ENCODE measurements at regions not wholly inside any gene's neighbourhood (a gene's known extent, or its start where the extent isn't known, plus 50 kb on each side); places are given as distances from the start of the nearest gene placed in this dataset.

DNA sequence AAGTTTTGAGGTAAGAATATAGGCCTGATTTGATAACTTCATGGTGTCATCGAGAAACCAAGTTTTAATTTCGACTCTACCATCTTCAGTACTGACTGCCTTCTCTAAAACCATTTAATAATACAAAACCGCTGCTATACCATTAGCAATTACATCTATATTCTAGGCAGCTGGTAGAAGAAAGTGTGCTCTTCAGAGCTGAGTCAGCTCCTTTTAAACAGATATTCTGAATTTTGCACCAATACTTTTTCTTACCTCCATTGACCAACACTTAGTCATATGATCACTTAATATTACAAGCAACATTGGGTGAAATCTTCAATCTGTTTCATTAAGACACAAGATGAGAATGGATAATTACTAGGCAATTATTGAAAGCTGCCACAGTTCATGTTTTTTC is 1667.8 kb downstream of the PCDH9 start:
- 88 to 94% (median 92%) methylated on average over 3 of the region's 3 CpGs for WGBS, 3 donors
- H3K4me3 ChIP-seq = no peak overlapping the region
- TF ChIP-seq, protein P1, sequence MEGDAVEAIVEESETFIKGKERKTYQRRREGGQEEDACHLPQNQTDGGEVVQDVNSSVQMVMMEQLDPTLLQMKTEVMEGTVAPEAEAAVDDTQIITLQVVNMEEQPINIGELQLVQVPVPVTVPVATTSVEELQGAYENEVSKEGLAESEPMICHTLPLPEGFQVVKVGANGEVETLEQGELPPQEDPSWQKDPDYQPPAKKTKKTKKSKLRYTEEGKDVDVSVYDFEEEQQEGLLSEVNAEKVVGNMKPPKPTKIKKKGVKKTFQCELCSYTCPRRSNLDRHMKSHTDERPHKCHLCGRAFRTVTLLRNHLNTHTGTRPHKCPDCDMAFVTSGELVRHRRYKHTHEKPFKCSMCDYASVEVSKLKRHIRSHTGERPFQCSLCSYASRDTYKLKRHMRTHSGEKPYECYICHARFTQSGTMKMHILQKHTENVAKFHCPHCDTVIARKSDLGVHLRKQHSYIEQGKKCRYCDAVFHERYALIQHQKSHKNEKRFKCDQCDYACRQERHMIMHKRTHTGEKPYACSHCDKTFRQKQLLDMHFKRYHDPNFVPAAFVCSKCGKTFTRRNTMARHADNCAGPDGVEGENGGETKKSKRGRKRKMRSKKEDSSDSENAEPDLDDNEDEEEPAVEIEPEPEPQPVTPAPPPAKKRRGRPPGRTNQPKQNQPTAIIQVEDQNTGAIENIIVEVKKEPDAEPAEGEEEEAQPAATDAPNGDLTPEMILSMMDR (IDR thresholded peaks at IDR 0.05) = no peak
- TF ChIP-seq POLR2A (IDR thresholded peaks at IDR 0.05) (no peak), EP300 (IDR thresholded peaks at IDR 0.05) (no peak)
- no peaks in the 10 kb centered on the region for H3K9me3 ChIP-seq
- no peaks in the 10 kb centered on the region for H3K4me1 ChIP-seq (ENCODE audit: insufficient read depth)
- no peaks in the 10 kb centered on the region for H3K36me3 ChIP-seq
- H3K27ac ChIP-seq = no peak overlapping the region
- intact Hi-C loops (cut with DNase I) = no loop called here
- no peaks in the 10 kb centered on the region for H3K27me3 ChIP-seq
- no peak for DNase-seq

DNA sequence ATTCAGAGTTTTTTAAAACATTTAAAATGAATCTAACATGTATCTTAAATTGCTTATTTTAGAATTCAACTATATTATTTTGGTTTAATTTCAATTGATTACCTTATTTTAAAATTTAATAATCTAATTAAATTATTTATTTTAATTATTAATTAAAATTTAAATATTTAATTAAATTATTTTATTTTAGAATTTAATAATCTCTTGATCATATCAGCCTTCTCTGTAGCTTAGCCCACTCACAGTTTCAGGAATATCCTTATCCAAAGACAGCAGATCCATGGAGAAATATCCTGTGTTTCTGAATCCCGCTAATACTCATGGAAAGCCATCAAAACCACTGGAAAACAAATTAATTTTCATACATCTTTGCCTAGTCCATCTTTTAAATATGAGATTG is 1669.2 kb downstream of the PCDH9 start:
- TF ChIP-seq EP300 (IDR thresholded peaks at IDR 0.05) (no peak), POLR2A (IDR thresholded peaks at IDR 0.05) (no peak)
- TF ChIP-seq, protein P1 (IDR thresholded peaks at IDR 0.05) = no peak
- Histone ChIP-seq H3K9me3 (no peaks in the 10 kb centered on the region), H3K27ac (no peak overlapping the region), H3K27me3 (no peaks in the 10 kb centered on the region), H3K4me3 (no peak overlapping the region), H3K36me3 (no peaks in the 10 kb centered on the region), H3K4me1 (ENCODE audit: insufficient read depth) (no peaks in the 10 kb centered on the region)
- no peak for DNase-seq
- 92 to 94% (median 93%) methylated on average over 1 of the region's 1 CpG for WGBS, 3 donors
- intact Hi-C loops (cut with DNase I) = no loop called here

DNA sequence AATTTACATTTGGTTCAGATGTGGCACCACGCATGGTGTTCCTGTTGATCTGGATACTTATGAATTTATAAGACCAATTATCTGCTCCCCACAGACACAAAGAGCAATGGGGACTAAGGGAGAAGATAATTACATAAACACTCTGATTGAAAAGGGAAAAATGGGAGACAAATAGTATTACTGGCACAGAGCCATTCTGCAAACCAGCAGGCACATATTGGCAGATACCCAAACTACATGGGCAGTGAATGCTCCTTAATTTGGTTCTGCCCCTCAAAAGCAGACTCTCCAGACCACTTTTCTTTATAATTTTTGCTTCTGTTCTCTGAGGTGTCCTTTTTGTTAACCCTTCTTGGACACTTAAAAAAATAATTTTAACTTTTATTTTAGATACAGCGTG is 1674.2 kb downstream of the PCDH9 start:
- intact Hi-C loops (cut with DNase I) = no loop called here
- 90 to 97% (median 90%) methylated on average over 2 of the region's 2 CpGs for WGBS, 3 donors
- DNase-seq = no peak
- H3K27me3 ChIP-seq = no peaks in the 10 kb centered on the region
- no peaks in the 10 kb centered on the region for H3K4me1 ChIP-seq (ENCODE audit: insufficient read depth)
- TF ChIP-seq, protein P1 (IDR thresholded peaks at IDR 0.05) = no peak
- TF ChIP-seq POLR2A (IDR thresholded peaks at IDR 0.05) (no peak), EP300 (IDR thresholded peaks at IDR 0.05) (no peak)
- no peaks in the 10 kb centered on the region for H3K9me3 ChIP-seq
- H3K4me3 ChIP-seq = no peak overlapping the region
- no peak overlapping the region for H3K27ac ChIP-seq
- no peaks in the 10 kb centered on the region for H3K36me3 ChIP-seq

DNA sequence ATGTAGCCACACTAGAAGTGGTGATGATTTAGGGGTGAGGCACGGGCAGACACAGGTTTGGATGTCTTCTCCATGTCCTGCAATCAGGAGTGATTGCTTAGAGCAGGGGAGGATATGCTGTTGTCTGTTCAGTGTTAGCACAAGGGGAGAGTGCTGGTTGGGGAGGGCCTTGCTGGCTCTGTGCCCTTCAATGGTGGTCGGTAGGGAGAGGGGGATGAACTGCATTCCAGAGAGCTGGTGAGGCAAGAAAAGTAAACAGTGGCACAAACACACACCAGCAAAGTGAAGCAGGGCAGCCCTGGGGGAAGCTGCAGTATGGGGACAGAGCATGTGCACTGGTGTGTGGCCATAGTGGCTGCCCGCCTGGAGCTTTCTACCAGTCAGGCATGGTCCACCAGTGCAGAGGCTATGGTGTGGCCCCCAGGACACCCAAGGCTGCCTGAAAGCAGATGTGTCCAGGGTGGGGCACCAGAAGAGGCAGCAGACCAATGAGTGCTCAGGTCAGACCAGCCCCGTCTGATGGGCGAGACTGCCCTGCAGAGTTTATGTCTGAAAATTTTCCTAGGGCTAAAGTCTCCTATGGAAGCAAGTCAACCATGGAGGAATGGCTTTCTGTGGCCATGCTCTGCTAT is 1676.9 kb downstream of the PCDH9 start:
- H3K4me1 ChIP-seq (ENCODE audit: insufficient read depth) = no peaks in the 10 kb centered on the region
- TF ChIP-seq, protein P1 (IDR thresholded peaks at IDR 0.05) = no peak
- TF ChIP-seq POLR2A (IDR thresholded peaks at IDR 0.05) (no peak), EP300 (IDR thresholded peaks at IDR 0.05) (no peak)
- intact Hi-C loops (cut with DNase I) = no loop called here
- H3K9me3 ChIP-seq = no peaks in the 10 kb centered on the region
- H3K4me3 ChIP-seq = no peak overlapping the region
- 49 to 65% (median 49%) methylated on average over 5 of the region's 5 CpGs for WGBS, 3 donors
- H3K27ac ChIP-seq = no peak overlapping the region
- H3K27me3 ChIP-seq = no peaks in the 10 kb centered on the region
- no peak for DNase-seq
- no peaks in the 10 kb centered on the region for H3K36me3 ChIP-seq

All from ovary (tissue), 7 donors.